Choroid plexus epithelial cell (primary cell): ENCODE measurements at regions not wholly inside any gene's neighbourhood (a gene's known extent, or its start where the extent isn't known, plus 50 kb on each side); places are given as distances from the start of the nearest gene placed in this dataset.

ENCODE experiments used
- DNase-seq: peaks from one replicate; pipeline ENCODE4 v3.0.0-alpha.2; 2010; ENCODE audit warnings: low read depth
- H3K4me3 ChIP-seq: 2 replicates; pipeline ENCODE4 v1.5.1; 2011; ENCODE audit warnings: low read depth, mild to moderate bottlenecking, control low read depth, low read length, moderate library complexity
- TF ChIP-seq, protein P1 (sequence below): conservative IDR thresholded peaks from 2 replicates; pipeline ENCODE4 v1.5.1; 2011; ENCODE audit warnings: low read depth, mild to moderate bottlenecking, control low read depth, inconsistent platforms, low read length, moderate library complexity

- no peak overlapping the region for H3K4me3 ChIP-seq
- DNase-seq, result no peak
- TF ChIP-seq, protein P1, sequence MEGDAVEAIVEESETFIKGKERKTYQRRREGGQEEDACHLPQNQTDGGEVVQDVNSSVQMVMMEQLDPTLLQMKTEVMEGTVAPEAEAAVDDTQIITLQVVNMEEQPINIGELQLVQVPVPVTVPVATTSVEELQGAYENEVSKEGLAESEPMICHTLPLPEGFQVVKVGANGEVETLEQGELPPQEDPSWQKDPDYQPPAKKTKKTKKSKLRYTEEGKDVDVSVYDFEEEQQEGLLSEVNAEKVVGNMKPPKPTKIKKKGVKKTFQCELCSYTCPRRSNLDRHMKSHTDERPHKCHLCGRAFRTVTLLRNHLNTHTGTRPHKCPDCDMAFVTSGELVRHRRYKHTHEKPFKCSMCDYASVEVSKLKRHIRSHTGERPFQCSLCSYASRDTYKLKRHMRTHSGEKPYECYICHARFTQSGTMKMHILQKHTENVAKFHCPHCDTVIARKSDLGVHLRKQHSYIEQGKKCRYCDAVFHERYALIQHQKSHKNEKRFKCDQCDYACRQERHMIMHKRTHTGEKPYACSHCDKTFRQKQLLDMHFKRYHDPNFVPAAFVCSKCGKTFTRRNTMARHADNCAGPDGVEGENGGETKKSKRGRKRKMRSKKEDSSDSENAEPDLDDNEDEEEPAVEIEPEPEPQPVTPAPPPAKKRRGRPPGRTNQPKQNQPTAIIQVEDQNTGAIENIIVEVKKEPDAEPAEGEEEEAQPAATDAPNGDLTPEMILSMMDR, result no peak
These were observed 661.9 kb upstream of the SALL1 start for GRCh38 chr16:51812945-51813344.

- H3K4me3 ChIP-seq, result no peak overlapping the region
- TF ChIP-seq, protein P1, result no peak
- DNase-seq, result no peak
These were observed 656.5 kb upstream of the SALL1 start for GRCh38 chr16:51807551-51807950.

GRCh38 chr16:51801635-51802034 lies 650.6 kb upstream of the SALL1 start:
- TF ChIP-seq, protein P1, result no peak
- DNase-seq, result no peak
- no peak overlapping the region for H3K4me3 ChIP-seq

- DNase-seq, result no peak
- no peak overlapping the region for H3K4me3 ChIP-seq
- TF ChIP-seq, protein P1, result no peak
These were observed 646.7 kb upstream of the SALL1 start for GRCh38 chr16:51797669-51798259.

DNA sequence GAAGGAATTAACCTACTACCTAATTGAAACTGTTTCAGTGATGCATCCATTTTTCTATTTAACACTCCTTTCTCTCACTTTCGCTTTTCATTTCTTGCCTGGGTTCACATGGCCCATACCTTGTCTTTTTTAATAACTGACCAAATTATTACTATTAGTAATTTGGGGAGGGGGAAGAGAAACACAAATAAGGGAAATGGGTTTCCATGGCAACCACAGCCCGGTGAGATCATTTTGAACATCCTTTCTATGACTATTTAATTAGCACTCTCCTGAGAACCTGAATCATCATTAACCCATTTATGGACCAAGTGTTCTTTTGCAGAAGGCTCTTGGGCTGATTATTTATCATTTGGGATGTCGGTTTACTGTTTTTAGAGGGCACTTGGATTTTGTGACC lies 628.2 kb upstream of the SALL1 start:
- TF ChIP-seq, protein P1, result no peak
- no peak overlapping the region for H3K4me3 ChIP-seq
- DNase-seq, result no peak

DNA sequence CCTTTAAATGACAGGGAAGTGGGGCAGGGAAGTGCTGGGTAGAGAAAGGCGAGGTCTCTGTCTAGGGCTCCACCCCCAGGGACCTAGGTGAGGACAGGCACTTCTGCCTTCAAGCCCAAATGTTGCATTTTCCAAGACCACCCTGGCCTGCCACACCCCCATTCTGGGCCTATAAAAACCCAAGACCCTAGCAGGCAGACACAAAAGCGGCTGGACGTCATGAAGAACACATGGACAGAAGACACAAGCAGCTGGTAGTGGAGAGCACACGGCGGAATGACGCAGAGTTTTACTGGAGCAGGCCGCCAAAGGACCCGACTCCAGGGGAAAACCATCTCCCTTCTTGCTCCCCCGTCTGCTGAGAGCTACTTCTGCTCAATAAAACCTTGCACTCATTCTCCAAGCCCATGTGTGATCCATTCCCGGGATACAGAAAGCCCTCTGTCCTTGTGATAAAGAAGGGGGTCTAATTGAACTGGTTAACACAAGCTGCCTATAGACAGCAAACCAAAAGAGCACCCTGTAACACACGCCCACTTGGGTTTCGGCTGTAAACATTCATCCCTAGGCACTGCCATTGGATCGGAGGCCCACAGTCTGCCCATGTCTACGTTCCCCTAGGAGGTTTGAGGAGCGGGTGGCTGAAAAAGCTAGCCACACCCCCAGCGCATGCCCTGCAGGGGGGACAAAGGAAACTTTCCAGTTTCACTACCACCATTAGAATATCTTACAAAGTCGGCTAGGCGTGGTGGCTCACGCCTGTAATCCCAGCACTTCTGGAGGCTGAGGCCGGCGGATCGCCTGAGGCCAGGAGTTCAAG lies 622.2 kb upstream of the SALL1 start:
- DNase-seq, result no peak
- H3K4me3 ChIP-seq, result no peak overlapping the region
- TF ChIP-seq, protein P1, result no peak

DNA sequence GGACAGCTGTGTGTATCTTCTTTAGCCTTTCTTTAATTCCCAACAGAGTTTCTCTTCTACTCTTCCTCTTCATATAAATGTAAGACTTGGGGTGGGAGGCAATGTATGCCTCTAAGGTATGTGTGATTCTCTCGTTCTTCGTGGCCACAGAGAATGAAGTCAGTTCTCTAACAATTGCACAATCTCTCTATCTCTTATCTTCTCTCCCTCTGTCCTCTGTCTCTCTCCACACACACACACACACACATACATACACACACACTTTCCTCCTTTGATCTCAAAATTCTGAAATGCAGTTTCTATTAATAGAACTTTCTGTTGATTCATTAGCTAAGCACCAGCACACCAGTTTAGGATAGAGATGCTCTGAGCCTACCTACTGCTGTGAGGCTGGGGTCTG lies 615.7 kb upstream of the SALL1 start:
- DNase-seq, result no peak
- H3K4me3 ChIP-seq, result no peak overlapping the region
- TF ChIP-seq, protein P1, result no peak
